Esophagus muscularis mucosa (tissue), 4 donors: ENCODE measurements at regions not wholly inside any gene's neighbourhood (a gene's known extent, or its start where the extent isn't known, plus 50 kb on each side); places are given as distances from the start of the nearest gene placed in this dataset.

ENCODE experiments used
- DNase-seq: peaks from one replicate; pipeline ENCODE4 v3.0.0-alpha.2; 2017; ENCODE audit errors: extremely low spot score
- H3K27ac ChIP-seq, 4 donors: fragments of 200-600 bp; sonication (generic); replicated peaks in 1 of 4; 1 replicate in 3 of 4; 2 replicates in 1 of 4; pipeline ENCODE4 v1.5.1; 2016 to 2019; ENCODE audit warnings: mild to moderate bottlenecking in 1 of 4
- H3K27me3 ChIP-seq, 4 donors: fragments of 200-600 bp; sonication (generic); one replicate each; pipeline versions ENCODE4 v1.5.1 to v1.6.0; 2016 to 2019
- H3K36me3 ChIP-seq, 4 donors: fragments of 200-600 bp; sonication (generic); one replicate each; pipeline ENCODE4 v1.5.1; 2016 to 2019
- H3K4me1 ChIP-seq, 4 donors: fragments of 200-600 bp; sonication (generic); one replicate each; pipeline ENCODE4 v1.5.1; 2016 to 2019
- H3K4me3 ChIP-seq, 4 donors: fragments of 200-600 bp; sonication (generic); 1 replicate in 2 of 4; 2 replicates in 2 of 4; pipeline ENCODE4 v1.5.1; 2016 to 2019; ENCODE audit warnings: mild to moderate bottlenecking in 4 of 4, moderate library complexity in 1 of 4
- H3K9me3 ChIP-seq, 4 donors: fragments of 200-600 bp; sonication (generic); 1 replicate in 3 of 4; 2 replicates in 1 of 4; pipeline ENCODE4 v1.5.1; 2016 to 2019
- EP300 ChIP-seq: sonication (generic); formaldehyde crosslinking; IDR thresholded peaks from one replicate; pipeline ENCODE4 v1.6.1; 2017; ENCODE audit warnings: antibody characterized with exemption
- POLR2A ChIP-seq: fragments of 450-650 bp; IDR thresholded peaks from one replicate; pipeline ENCODE4 v1.6.1; 2017; ENCODE audit warnings: antibody characterized with exemption, moderate library complexity, mild to moderate bottlenecking, low read depth
- POLR2AphosphoS5 ChIP-seq, 2 donors: sonication (generic); formaldehyde crosslinking; IDR thresholded peaks; one replicate each; pipeline ENCODE4 v1.6.1; 2017; ENCODE audit warnings: antibody characterized with exemption in 2 of 2
- WGBS: methylation state at CpG from one replicate; pipeline ENCODE4 v1.1.5; 2018; 5-methylcytosine and 5-hydroxymethylcytosine counted together
- intact Hi-C: fragments of 100-400 bp; cut with DNase I; formaldehyde crosslinking; loops from one replicate; pipeline ENCODE4 v1.15.1; 2023
- TF ChIP-seq, protein P1 (sequence below), 3 experiments: fragments of 200-600 bp in 2 of 3; fragments of 450-650 bp in 1 of 3; sonication (generic) in 2 of 3; IDR thresholded peaks; one replicate each; pipeline ENCODE4 v1.5.1; 2017 to 2019; ENCODE audit warnings: antibody characterized with exemption in 3 of 3, mild to moderate bottlenecking in 2 of 3, moderate library complexity in 1 of 3

DNA sequence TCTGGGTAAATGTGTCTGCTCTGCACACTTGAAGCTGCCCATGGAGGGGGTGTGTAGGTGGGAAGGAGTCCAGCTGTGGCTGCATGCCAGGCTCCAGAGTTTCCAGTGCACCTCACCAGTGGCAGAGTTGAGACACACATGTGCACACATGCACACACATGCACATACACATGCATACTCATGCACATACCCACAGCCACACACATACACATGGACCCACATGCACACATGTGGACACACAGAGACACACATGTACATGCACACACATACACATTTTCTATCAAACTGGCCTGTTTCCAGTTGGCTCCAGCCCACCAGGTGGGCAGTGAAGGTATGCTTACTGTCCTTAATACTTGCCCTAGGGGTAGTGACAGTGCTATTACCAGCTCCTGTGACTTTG, 99.7 kb downstream of the RAMP3 start:
- no peak for DNase-seq
- intact Hi-C loops = no loop called here
- Histone ChIP-seq H3K4me1 (peaks cover 0 to 10% (median 4%) of the 10 kb centered on the region in 4 donors), H3K27ac (no peak overlapping the region), H3K36me3 (no peaks in the 10 kb centered on the region), H3K27me3 (peaks cover 0 to 21% (median 0%) of the 10 kb centered on the region in 4 donors), H3K4me3 (no peak overlapping the region), H3K9me3 (no peaks in the 10 kb centered on the region)
- TF ChIP-seq POLR2AphosphoS5 (IDR thresholded peaks at IDR 0.05) = no peak
- no peak for TF ChIP-seq EP300
- no peak for TF ChIP-seq POLR2A
- TF ChIP-seq, protein P1, sequence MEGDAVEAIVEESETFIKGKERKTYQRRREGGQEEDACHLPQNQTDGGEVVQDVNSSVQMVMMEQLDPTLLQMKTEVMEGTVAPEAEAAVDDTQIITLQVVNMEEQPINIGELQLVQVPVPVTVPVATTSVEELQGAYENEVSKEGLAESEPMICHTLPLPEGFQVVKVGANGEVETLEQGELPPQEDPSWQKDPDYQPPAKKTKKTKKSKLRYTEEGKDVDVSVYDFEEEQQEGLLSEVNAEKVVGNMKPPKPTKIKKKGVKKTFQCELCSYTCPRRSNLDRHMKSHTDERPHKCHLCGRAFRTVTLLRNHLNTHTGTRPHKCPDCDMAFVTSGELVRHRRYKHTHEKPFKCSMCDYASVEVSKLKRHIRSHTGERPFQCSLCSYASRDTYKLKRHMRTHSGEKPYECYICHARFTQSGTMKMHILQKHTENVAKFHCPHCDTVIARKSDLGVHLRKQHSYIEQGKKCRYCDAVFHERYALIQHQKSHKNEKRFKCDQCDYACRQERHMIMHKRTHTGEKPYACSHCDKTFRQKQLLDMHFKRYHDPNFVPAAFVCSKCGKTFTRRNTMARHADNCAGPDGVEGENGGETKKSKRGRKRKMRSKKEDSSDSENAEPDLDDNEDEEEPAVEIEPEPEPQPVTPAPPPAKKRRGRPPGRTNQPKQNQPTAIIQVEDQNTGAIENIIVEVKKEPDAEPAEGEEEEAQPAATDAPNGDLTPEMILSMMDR (IDR thresholded peaks at IDR 0.05) = no peak

DNA sequence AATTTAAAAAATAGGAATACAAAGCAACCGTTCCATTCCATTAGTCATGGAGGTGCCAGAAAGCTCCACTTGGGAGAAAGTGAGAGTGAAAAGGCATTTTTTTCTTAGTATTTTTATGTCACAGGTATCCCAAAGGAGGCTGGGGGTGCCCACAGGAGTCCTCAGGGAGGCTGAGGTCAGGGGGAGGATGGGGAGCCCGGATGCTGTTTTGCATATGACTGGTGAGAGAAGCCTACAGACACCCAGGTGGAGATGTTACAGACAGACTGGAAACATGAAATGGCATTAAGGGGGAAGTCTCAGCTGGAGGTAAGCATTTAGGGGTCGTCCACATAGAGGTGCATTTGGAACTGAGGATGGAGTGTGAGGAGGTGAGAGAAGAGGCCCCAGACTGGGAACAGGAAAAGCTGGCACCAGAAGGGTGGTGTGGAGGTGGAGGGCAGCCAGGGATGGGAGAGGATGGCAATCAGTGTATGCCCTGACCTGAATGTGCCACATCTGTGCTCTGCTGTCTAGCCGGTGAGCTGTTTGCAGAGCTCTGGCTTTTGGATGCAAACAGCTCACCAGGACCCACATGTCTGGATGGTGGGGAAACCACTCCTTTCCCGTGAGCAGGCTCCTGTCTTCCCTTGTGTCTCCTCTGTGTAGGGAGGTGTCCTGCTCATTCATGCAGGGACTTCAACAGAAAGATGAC, 101.1 kb downstream of the RAMP3 start:
- Histone ChIP-seq H3K4me3 (no peak overlapping the region), H3K36me3 (no peaks in the 10 kb centered on the region), H3K27ac (no peak overlapping the region), H3K9me3 (no peaks in the 10 kb centered on the region), H3K27me3 (peaks cover 0 to 21% (median 0%) of the 10 kb centered on the region in 4 donors), H3K4me1 (peaks cover 0 to 10% (median 4%) of the 10 kb centered on the region in 4 donors)
- intact Hi-C loops = no loop called here
- WGBS = 56% methylated on average over 5 of the region's 5 CpGs
- peak; percentile 34 for DNase-seq
- no peak for TF ChIP-seq POLR2AphosphoS5 (IDR thresholded peaks at IDR 0.05)
- no peak for TF ChIP-seq EP300
- TF ChIP-seq POLR2A = no peak
- TF ChIP-seq, protein P1 (IDR thresholded peaks at IDR 0.05) = no peak

DNA sequence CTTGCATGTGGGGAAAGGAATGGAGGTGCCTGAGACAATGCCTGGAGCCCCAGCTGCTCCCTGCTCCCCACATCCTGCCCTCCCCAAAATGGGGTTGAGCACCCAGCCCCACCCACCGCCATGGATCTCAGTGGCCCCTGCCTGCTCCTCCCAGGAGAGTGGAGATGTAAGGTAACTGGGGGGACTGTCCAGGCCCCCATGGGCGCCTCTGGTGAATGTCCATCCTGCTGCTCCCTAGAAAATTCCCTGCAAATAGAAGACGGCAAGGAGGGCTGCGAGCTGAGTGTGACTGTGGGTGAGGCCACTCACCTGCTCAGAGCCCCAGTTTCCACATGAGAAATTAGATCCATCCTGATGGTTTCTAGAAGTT, 101.6 kb downstream of the RAMP3 start:
- Histone ChIP-seq H3K36me3 (no peaks in the 10 kb centered on the region), H3K27me3 (peaks cover 0 to 21% (median 0%) of the 10 kb centered on the region in 4 donors), H3K9me3 (no peaks in the 10 kb centered on the region), H3K4me3 (no peak overlapping the region), H3K4me1 (peaks cover 0 to 10% (median 4%) of the 10 kb centered on the region in 4 donors), H3K27ac (no peak overlapping the region)
- intact Hi-C loops = no loop called here
- 83% methylated on average over 1 of the region's 4 CpGs for WGBS
- TF ChIP-seq POLR2A (no peak), EP300 (no peak), POLR2AphosphoS5 (IDR thresholded peaks at IDR 0.05) (no peak)
- TF ChIP-seq, protein P1 (IDR thresholded peaks at IDR 0.05) = no peak
- DNase-seq = no peak

DNA sequence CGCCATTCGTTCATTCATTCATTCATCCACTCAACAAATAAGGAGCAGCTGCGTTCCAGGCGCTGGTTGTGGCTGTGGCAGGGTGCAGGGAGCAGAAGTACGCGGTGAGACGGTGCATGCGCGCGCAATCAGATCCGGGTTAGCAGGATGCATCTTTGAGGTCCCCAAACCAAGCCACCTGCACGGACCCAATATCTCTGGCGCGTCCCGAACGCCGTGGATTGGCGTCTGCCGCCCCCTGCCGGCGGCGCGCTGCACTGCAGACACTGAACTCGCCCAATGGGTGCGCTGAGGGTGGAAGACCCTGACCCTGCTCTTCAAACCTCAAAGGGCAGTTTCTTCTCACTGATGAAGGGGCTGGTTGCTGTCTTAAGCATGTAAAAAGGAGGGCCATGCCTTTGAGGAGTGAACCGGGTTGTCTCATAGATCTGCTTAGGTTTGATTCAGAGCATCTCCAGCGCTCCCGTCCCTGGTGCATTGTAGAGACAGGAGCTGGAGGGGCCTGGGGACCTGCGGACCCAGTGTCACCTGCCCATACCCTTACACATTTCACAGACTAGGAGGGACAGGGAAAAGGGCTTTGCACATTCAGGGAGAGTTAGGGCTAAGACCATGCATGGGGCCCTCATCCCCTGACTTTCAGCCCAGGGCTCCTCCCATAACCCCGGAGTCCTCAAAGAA, 102.5 kb downstream of the RAMP3 start:
- 23% methylated on average over 28 of the region's 30 CpGs for WGBS
- Histone ChIP-seq H3K4me1 (peaks cover 0 to 10% (median 4%) of the 10 kb centered on the region in 4 donors), H3K27me3 (peaks cover 0 to 21% (median 0%) of the 10 kb centered on the region in 4 donors), H3K36me3 (no peaks in the 10 kb centered on the region), H3K9me3 (no peaks in the 10 kb centered on the region), H3K27ac (no peak overlapping the region), H3K4me3 (no peak overlapping the region)
- no peak for DNase-seq
- intact Hi-C loops = loop anchor here (1.0 kb wide), 1 partner anchor 106 kb away; no protein-coding TSS in a partner anchor
- no peak for TF ChIP-seq POLR2AphosphoS5 (IDR thresholded peaks at IDR 0.05)
- TF ChIP-seq, protein P1 (IDR thresholded peaks at IDR 0.05) = peak in 2 of 3 experiments; percentile 89 to 99
